ENCODE measurements at regions not wholly inside any gene's neighbourhood (a gene's known extent, or its start where the extent isn't known, plus 50 kb on each side); places are given as distances from the start of the nearest gene placed in this dataset.

DNA sequence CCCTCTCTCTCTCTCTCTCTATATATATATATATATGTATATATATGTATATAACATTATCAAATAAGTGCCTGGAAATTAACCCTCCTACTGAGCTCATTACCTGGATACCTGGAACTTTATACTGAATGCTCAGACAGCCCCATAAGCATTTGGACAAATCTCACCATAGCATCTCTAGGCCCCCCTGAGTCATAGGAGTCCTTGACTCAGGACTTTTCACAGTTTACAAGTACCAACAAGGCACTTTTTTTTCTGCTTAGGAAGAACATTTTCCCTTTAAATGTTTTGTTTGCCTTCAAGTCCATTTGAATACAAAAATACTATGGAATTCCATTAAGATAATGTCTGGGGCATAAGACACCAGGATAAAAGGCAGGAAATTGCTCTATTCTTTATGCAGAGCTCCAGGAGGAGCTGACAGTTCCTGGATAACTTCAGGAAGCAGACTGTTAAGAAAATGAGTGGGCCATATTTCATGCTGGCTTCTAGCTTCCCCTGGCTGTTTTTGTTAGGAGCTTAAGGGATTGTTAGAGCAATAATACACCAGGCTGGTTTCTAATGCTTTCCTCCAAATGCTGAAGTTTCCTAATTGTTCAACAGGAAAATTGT lies 171.7 kb upstream of the ASIC2 start:
- TF ChIP-seq NFIC (IDR thresholded peaks at IDR 0.05): no peak
- no peak for TF ChIP-seq CEBPB (IDR thresholded peaks at IDR 0.05)
- TF ChIP-seq ZBTB7A (IDR thresholded peaks at IDR 0.05; ENCODE audit: low read depth): no peak
- no peak for TF ChIP-seq EGR1 (IDR thresholded peaks at IDR 0.05)
- TF ChIP-seq, protein P1, sequence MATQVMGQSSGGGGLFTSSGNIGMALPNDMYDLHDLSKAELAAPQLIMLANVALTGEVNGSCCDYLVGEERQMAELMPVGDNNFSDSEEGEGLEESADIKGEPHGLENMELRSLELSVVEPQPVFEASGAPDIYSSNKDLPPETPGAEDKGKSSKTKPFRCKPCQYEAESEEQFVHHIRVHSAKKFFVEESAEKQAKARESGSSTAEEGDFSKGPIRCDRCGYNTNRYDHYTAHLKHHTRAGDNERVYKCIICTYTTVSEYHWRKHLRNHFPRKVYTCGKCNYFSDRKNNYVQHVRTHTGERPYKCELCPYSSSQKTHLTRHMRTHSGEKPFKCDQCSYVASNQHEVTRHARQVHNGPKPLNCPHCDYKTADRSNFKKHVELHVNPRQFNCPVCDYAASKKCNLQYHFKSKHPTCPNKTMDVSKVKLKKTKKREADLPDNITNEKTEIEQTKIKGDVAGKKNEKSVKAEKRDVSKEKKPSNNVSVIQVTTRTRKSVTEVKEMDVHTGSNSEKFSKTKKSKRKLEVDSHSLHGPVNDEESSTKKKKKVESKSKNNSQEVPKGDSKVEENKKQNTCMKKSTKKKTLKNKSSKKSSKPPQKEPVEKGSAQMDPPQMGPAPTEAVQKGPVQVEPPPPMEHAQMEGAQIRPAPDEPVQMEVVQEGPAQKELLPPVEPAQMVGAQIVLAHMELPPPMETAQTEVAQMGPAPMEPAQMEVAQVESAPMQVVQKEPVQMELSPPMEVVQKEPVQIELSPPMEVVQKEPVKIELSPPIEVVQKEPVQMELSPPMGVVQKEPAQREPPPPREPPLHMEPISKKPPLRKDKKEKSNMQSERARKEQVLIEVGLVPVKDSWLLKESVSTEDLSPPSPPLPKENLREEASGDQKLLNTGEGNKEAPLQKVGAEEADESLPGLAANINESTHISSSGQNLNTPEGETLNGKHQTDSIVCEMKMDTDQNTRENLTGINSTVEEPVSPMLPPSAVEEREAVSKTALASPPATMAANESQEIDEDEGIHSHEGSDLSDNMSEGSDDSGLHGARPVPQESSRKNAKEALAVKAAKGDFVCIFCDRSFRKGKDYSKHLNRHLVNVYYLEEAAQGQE (IDR thresholded peaks at IDR 0.05; ENCODE audit: low read depth): no peak
- TF ChIP-seq TCF12 (IDR thresholded peaks at IDR 0.05; ENCODE audit: low read depth): no peak
- TF ChIP-seq, protein P2, sequence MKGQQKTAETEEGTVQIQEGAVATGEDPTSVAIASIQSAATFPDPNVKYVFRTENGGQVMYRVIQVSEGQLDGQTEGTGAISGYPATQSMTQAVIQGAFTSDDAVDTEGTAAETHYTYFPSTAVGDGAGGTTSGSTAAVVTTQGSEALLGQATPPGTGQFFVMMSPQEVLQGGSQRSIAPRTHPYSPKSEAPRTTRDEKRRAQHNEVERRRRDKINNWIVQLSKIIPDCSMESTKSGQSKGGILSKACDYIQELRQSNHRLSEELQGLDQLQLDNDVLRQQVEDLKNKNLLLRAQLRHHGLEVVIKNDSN (IDR thresholded peaks at IDR 0.05): no peak
- TF ChIP-seq FOXM1 (IDR thresholded peaks at IDR 0.05; ENCODE audit: borderline replicate concordance, low read depth): no peak
- TF ChIP-seq, protein P3, sequence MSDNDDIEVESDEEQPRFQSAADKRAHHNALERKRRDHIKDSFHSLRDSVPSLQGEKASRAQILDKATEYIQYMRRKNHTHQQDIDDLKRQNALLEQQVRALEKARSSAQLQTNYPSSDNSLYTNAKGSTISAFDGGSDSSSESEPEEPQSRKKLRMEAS (IDR thresholded peaks at IDR 0.05): no peak
- no peak for TF ChIP-seq EP300 (IDR thresholded peaks at IDR 0.05; ENCODE audit: borderline replicate concordance)
- no peak for TF ChIP-seq TEAD4 (IDR thresholded peaks at IDR 0.05)
- TF ChIP-seq YY1 (IDR thresholded peaks at IDR 0.05; ENCODE audit: low read depth): no peak
- no peak for TF ChIP-seq RAD21 (IDR thresholded peaks at IDR 0.05; ENCODE audit: low read depth)
- no peak for TF ChIP-seq CREB1 (IDR thresholded peaks at IDR 0.05; ENCODE audit: low read depth)
- TF ChIP-seq TAF1 (IDR thresholded peaks at IDR 0.05; ENCODE audit: low read depth): no peak

DNA sequence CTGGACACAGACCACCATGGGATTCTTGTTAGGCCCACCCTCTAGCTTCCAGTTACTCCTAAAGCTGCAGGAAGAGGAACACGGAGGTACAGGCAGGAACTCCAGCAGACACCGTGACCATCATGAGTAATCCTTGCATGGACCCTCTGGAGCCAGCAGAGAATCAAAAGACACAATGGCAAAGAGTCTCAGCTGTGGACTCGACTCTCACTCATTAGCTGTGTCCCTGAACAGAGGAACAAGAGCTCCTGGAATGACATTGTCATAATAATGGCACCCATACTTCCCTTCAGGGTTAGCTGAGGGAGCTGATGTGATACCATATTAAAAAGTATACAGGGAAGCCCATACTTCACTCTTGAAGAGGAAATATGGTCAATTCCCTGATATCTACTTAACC lies 176.3 kb upstream of the ASIC2 start:
- TF ChIP-seq RAD21 (IDR thresholded peaks at IDR 0.05; ENCODE audit: low read depth) (no peak), EGR1 (IDR thresholded peaks at IDR 0.05) (no peak), CREB1 (IDR thresholded peaks at IDR 0.05; ENCODE audit: low read depth) (no peak)

DNA sequence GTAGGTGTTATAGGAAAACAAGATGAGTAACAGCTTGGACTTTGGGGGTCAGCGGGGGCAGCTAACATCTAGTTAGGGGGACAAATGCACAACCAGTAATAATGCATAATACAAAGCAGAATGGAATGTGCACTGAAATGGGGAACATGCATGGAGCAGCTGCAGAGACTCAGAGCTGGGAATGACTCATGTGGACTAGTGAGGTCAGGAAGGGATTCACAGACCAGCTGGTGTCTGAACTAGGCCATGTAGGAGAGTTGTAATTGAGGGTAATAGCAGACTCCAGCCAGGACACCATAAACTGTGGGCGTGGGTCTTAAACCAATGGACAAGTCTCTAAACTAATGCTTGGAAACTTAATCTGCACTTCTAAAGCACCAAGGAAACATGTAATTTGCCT lies 176.8 kb upstream of the ASIC2 start:
- TF ChIP-seq TAF1 (IDR thresholded peaks at IDR 0.05; ENCODE audit: low read depth): no peak
- TF ChIP-seq CREB1 (IDR thresholded peaks at IDR 0.05; ENCODE audit: low read depth): no peak
- TF ChIP-seq, protein P2 (IDR thresholded peaks at IDR 0.05): no peak
- no peak for TF ChIP-seq EP300 (IDR thresholded peaks at IDR 0.05; ENCODE audit: borderline replicate concordance)
- no peak for TF ChIP-seq CEBPB (IDR thresholded peaks at IDR 0.05)
- TF ChIP-seq FOXM1 (IDR thresholded peaks at IDR 0.05; ENCODE audit: borderline replicate concordance, low read depth): no peak
- TF ChIP-seq, protein P3 (IDR thresholded peaks at IDR 0.05): no peak
- TF ChIP-seq TCF12 (IDR thresholded peaks at IDR 0.05; ENCODE audit: low read depth): no peak
- no peak for TF ChIP-seq YY1 (IDR thresholded peaks at IDR 0.05; ENCODE audit: low read depth)
- no peak for TF ChIP-seq RAD21 (IDR thresholded peaks at IDR 0.05; ENCODE audit: low read depth)
- TF ChIP-seq, protein P1 (IDR thresholded peaks at IDR 0.05; ENCODE audit: low read depth): no peak
- no peak for TF ChIP-seq NFIC (IDR thresholded peaks at IDR 0.05)
- no peak for TF ChIP-seq EGR1 (IDR thresholded peaks at IDR 0.05)
- TF ChIP-seq ZBTB7A (IDR thresholded peaks at IDR 0.05; ENCODE audit: low read depth): no peak
- TF ChIP-seq TEAD4 (IDR thresholded peaks at IDR 0.05): no peak

DNA sequence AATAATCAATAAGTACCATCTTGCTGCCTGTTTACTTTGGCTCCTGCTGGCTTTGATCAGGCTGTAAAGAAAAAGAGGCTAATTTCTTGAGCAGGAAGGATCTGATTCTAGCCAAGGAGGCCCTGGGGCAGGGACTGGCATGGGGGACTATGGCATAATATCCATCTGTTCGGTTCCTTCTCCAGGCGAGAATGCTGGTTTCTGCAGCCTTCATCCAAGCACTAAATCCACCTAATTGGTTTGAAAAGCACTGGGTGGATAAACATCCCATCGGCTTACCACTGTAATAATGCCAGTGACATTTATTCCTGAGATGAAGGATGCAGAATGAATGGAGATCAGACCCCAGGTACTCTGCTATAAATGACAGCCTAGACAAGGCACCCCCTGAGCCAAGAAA lies 180.0 kb upstream of the ASIC2 start:
- TF ChIP-seq RAD21 (IDR thresholded peaks at IDR 0.05; ENCODE audit: low read depth): no peak
- no peak for TF ChIP-seq YY1 (IDR thresholded peaks at IDR 0.05; ENCODE audit: low read depth)
- TF ChIP-seq, protein P1 (IDR thresholded peaks at IDR 0.05; ENCODE audit: low read depth): no peak
- no peak for TF ChIP-seq CEBPB (IDR thresholded peaks at IDR 0.05)
- no peak for TF ChIP-seq TAF1 (IDR thresholded peaks at IDR 0.05; ENCODE audit: low read depth)
- no peak for TF ChIP-seq TCF12 (IDR thresholded peaks at IDR 0.05; ENCODE audit: low read depth)
- TF ChIP-seq NFIC (IDR thresholded peaks at IDR 0.05): no peak
- TF ChIP-seq ZBTB7A (IDR thresholded peaks at IDR 0.05; ENCODE audit: low read depth): no peak
- TF ChIP-seq TEAD4 (IDR thresholded peaks at IDR 0.05): no peak
- TF ChIP-seq EGR1 (IDR thresholded peaks at IDR 0.05): no peak
- TF ChIP-seq, protein P2 (IDR thresholded peaks at IDR 0.05): no peak
- TF ChIP-seq EP300 (IDR thresholded peaks at IDR 0.05; ENCODE audit: borderline replicate concordance): no peak
- TF ChIP-seq, protein P3 (IDR thresholded peaks at IDR 0.05): no peak
- no peak for TF ChIP-seq CREB1 (IDR thresholded peaks at IDR 0.05; ENCODE audit: low read depth)
- TF ChIP-seq FOXM1 (IDR thresholded peaks at IDR 0.05; ENCODE audit: borderline replicate concordance, low read depth): no peak

All from Ishikawa (cell line).